H1 (cell line): ENCODE measurements at regions not wholly inside any gene's neighbourhood (a gene's known extent, or its start where the extent isn't known, plus 50 kb on each side); places are given as distances from the start of the nearest gene placed in this dataset.

ENCODE experiments used
- BRCA1 ChIP-seq: IDR thresholded peaks from 2 replicates; pipeline ENCODE4 v1.6.1; 2012; ENCODE audit warnings: low read depth, low read length, improper control_type of control experiment
- TF ChIP-seq, protein P1 (sequence below), 3 experiments: IDR thresholded peaks; 1 replicate in 2 of 3; 2 replicates in 1 of 3; pipeline versions ENCODE4 v1.5.1 to v1.6.1; 2011; ENCODE audit warnings: low read length in 3 of 3, mild to moderate bottlenecking in 3 of 3, inconsistent platforms in 2 of 3, low read depth in 1 of 3, moderate library complexity in 1 of 3; ENCODE audit not compliant: insufficient read depth in 1 of 3; ENCODE audit errors: control extremely low read depth in 1 of 3

DNA sequence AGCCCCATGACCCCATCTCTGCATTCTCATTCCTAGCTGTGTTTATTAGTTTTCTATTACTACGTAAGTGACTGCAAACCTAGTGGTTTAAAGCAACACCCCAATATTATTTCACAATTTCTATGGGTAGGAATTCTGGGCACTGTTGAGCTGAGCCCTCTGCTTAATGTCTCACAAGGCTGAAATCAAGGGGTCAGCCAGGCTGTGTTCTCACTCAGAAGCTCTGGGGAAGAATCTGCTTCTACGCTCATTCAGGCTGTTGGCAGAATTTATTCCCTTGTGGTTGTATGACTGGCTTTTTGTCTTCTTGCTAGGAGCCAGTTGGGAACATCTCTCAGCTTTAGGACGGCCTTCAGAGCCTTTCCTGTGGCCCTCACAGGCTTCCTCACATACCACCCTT is 181.0 kb downstream of the GIPC2 start:
- no peak for TF ChIP-seq BRCA1
- TF ChIP-seq, protein P1, sequence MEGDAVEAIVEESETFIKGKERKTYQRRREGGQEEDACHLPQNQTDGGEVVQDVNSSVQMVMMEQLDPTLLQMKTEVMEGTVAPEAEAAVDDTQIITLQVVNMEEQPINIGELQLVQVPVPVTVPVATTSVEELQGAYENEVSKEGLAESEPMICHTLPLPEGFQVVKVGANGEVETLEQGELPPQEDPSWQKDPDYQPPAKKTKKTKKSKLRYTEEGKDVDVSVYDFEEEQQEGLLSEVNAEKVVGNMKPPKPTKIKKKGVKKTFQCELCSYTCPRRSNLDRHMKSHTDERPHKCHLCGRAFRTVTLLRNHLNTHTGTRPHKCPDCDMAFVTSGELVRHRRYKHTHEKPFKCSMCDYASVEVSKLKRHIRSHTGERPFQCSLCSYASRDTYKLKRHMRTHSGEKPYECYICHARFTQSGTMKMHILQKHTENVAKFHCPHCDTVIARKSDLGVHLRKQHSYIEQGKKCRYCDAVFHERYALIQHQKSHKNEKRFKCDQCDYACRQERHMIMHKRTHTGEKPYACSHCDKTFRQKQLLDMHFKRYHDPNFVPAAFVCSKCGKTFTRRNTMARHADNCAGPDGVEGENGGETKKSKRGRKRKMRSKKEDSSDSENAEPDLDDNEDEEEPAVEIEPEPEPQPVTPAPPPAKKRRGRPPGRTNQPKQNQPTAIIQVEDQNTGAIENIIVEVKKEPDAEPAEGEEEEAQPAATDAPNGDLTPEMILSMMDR (IDR thresholded peaks at IDR 0.05; ENCODE audit: control extremely low read depth in 1 of 3, insufficient read depth in 1 of 3, low read depth in 1 of 3, low read length in 3 of 3) = no peak
